PC-9 (cell line): ENCODE measurements at regions not wholly inside any gene's neighbourhood (a gene's known extent, or its start where the extent isn't known, plus 50 kb on each side); places are given as distances from the start of the nearest gene placed in this dataset.

Source experiments
- CTCF ChIP-seq: fragments of 200-600 bp; sonication (generic); conservative IDR thresholded peaks from 2 replicates; pipeline ENCODE4 v1.6.1; 2017; ENCODE audit warnings: mixed run types, antibody characterized with exemption, mild to moderate bottlenecking, moderate library complexity
- EZH2 ChIP-seq: fragments of 200-600 bp; sonication (generic); IDR thresholded peaks from 2 replicates; pipeline ENCODE4 v1.8.0; 2017; ENCODE audit warnings: antibody characterized with exemption, low read depth

- TF ChIP-seq CTCF (no peak), EZH2 (no peak)
Observed at GRCh38 chr12:22916241-22916640, 291.3 kb downstream of the ETNK1 start.
